Breast epithelium (tissue), 4 donors: ENCODE measurements at regions not wholly inside any gene's neighbourhood (a gene's known extent, or its start where the extent isn't known, plus 50 kb on each side); places are given as distances from the start of the nearest gene placed in this dataset.
"Not testable (repeated sequence)": the region's sequence is repeated elsewhere in the genome, so short reads cannot be mapped to it uniquely, and the experiment has no call there.

ENCODE experiments used
- DNase-seq, 2 donors: peaks; one replicate each; pipeline ENCODE4 v3.0.0-alpha.2; 2019; ENCODE audit warnings: low spot score in 2 of 2
- H3K27ac ChIP-seq, 2 donors: fragments of 200-600 bp; sonication (generic) in 1 of 2; one replicate each; pipeline ENCODE4 v1.5.1; 2016 to 2019; ENCODE audit warnings: mild to moderate bottlenecking in 1 of 2
- H3K27me3 ChIP-seq, 2 donors: fragments of 200-600 bp; sonication (generic) in 1 of 2; one replicate each; pipeline versions ENCODE4 v1.5.1 to v1.6.0; 2017 to 2019; ENCODE audit warnings: control low read depth in 1 of 2, mild to moderate bottlenecking in 1 of 2
- H3K36me3 ChIP-seq: fragments of 200-600 bp; one replicate; pipeline ENCODE4 v1.5.1; 2019
- H3K4me1 ChIP-seq, 2 donors: fragments of 200-600 bp; sonication (generic); one replicate each; pipeline ENCODE4 v1.5.1; 2016 to 2019; ENCODE audit warnings: control low read depth in 1 of 2
- H3K4me3 ChIP-seq, 3 donors: fragments of 200-600 bp; sonication (generic); 1 replicate in 2 of 3; 2 replicates in 1 of 3; pipeline ENCODE4 v1.5.1; 2016 to 2019; ENCODE audit warnings: mild to moderate bottlenecking in 3 of 3, moderate library complexity in 2 of 3
- H3K9me3 ChIP-seq, 2 donors: fragments of 200-600 bp; sonication (generic) in 1 of 2; one replicate each; pipeline ENCODE4 v1.5.1; 2016 to 2019; ENCODE audit warnings: control low read depth in 1 of 2
- CTCF ChIP-seq, 3 donors: fragments of 450-650 bp; IDR thresholded peaks; one replicate each; pipeline ENCODE4 v1.5.1; 2016 to 2017; ENCODE audit warnings: antibody characterized with exemption in 3 of 3, mild to moderate bottlenecking in 3 of 3, moderate library complexity in 3 of 3
- POLR2A ChIP-seq: fragments of 450-650 bp; IDR thresholded peaks from one replicate; pipeline ENCODE4 v1.6.1; 2016; ENCODE audit warnings: antibody characterized with exemption, mild to moderate bottlenecking, moderate library complexity
- POLR2AphosphoS5 ChIP-seq, 3 donors: sonication (generic); formaldehyde crosslinking; IDR thresholded peaks; one replicate each; pipeline ENCODE4 v1.6.1; 2017; ENCODE audit warnings: antibody characterized with exemption in 3 of 3
- intact Hi-C: fragments of 100-400 bp; cut with DNase I; formaldehyde crosslinking; loops from one replicate; pipeline ENCODE4 v1.15.1; 2023; ENCODE audit warnings: low total_unique reads

- H3K9me3 ChIP-seq, result no peaks in the 10 kb centered on the region
- TF ChIP-seq CTCF (IDR thresholded peaks at IDR 0.05) (no peak), POLR2AphosphoS5 (IDR thresholded peaks at IDR 0.05) (no peak), POLR2A (no peak)
- intact Hi-C loops, result no loop called here
- DNase-seq, result no peak
- no peaks in the 10 kb centered on the region for H3K4me1 ChIP-seq
- H3K4me3 ChIP-seq, result no peak overlapping the region
- no peak overlapping the region for H3K27ac ChIP-seq
- no peaks in the 10 kb centered on the region for H3K27me3 ChIP-seq
- H3K36me3 ChIP-seq, result no peaks in the 10 kb centered on the region
These were observed 185.0 kb upstream of the GRIN3A start for GRCh38 chr9:101923451-101923850.

DNA sequence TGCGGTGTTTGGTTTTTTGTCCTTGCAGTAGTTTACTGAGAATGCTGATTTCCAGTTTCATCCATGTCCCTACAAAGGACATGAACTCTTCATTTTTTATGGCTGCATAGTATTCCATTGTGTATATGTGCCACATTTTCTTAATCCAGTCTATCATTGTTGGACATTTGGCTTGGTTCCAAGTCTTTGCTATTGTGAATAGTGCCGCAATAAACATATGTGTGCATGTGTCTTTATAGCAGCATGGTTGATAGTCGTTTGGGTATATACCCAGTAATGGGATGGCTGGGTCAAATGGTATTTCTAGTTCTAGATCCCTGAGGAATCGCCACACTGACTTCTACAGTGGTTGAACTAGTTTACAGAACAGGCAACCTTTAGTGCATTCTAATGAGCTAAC is 178.5 kb upstream of the GRIN3A start:
- intact Hi-C loops, H3K27me3 ChIP-seq, DNase-seq, H3K27ac ChIP-seq, H3K36me3 ChIP-seq, H3K9me3 ChIP-seq, H3K4me1 ChIP-seq, H3K4me3 ChIP-seq: not testable (repeated sequence)

DNA sequence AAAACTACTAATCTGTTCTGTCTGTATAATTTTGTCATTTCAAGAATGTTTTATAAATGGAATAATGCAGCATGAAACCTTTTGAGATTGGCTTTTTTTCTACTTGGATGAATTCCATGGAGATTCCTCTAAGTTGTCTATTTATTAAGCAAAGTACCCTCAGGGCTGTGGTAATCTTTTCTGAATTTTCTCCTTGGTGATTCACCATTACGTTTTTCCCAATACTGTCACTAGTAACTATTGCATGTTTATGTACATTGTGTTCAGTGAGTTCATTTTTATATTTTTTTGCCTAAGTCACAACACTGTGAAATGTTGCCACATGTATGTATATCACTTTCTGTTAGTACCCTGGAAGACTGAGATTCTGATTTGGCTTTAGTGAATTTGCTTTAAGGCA is 177.0 kb upstream of the GRIN3A start:
- intact Hi-C loops, result no loop called here
- peaks cover 0 to 4% of the 10 kb centered on the region in 2 donors for H3K4me1 ChIP-seq
- no peaks in the 10 kb centered on the region for H3K36me3 ChIP-seq
- H3K27ac ChIP-seq, result no peak overlapping the region
- no peak for DNase-seq
- H3K9me3 ChIP-seq, result no peaks in the 10 kb centered on the region
- no peak for TF ChIP-seq CTCF (IDR thresholded peaks at IDR 0.05)
- no peaks in the 10 kb centered on the region for H3K27me3 ChIP-seq
- H3K4me3 ChIP-seq, result no peak overlapping the region

GRCh38 chr9:101912698-101913097 is 174.3 kb upstream of the GRIN3A start:
- DNase-seq, result no peak
- Histone ChIP-seq H3K36me3 (no peaks in the 10 kb centered on the region), H3K4me3 (no peak overlapping the region), H3K4me1 (peaks cover 0 to 4% of the 10 kb centered on the region in 2 donors), H3K27ac (no peak overlapping the region), H3K9me3 (peaks cover 0 to 8% of the 10 kb centered on the region in 2 donors), H3K27me3 (no peaks in the 10 kb centered on the region)
- intact Hi-C loops, result no loop called here
- TF ChIP-seq POLR2A (no peak), POLR2AphosphoS5 (IDR thresholded peaks at IDR 0.05) (no peak), CTCF (IDR thresholded peaks at IDR 0.05) (no peak)

- H3K4me1 ChIP-seq, result peaks cover 0 to under 1% of the 10 kb centered on the region in 2 donors
- no peak overlapping the region for H3K4me3 ChIP-seq
- no peak for DNase-seq
- H3K27me3 ChIP-seq, result no peaks in the 10 kb centered on the region
- intact Hi-C loops, result no loop called here
- peaks cover 0 to 8% of the 10 kb centered on the region in 2 donors for H3K9me3 ChIP-seq
- no peak overlapping the region for H3K27ac ChIP-seq
- TF ChIP-seq CTCF (IDR thresholded peaks at IDR 0.05) (no peak), POLR2A (no peak), POLR2AphosphoS5 (IDR thresholded peaks at IDR 0.05) (no peak)
- H3K36me3 ChIP-seq, result no peaks in the 10 kb centered on the region
These were observed 169.0 kb upstream of the GRIN3A start for GRCh38 chr9:101907466-101907865.

GRCh38 chr9:101904845-101905244 is 166.4 kb upstream of the GRIN3A start:
- no peak for DNase-seq
- intact Hi-C loops, result no loop called here
- Histone ChIP-seq H3K4me3 (no peak overlapping the region), H3K4me1 (no peaks in the 10 kb centered on the region), H3K9me3 (peaks cover 0 to 8% of the 10 kb centered on the region in 2 donors), H3K36me3 (no peaks in the 10 kb centered on the region), H3K27ac (no peak overlapping the region), H3K27me3 (no peaks in the 10 kb centered on the region)
- TF ChIP-seq POLR2AphosphoS5 (IDR thresholded peaks at IDR 0.05) (no peak), POLR2A (no peak), CTCF (IDR thresholded peaks at IDR 0.05) (no peak)
